Inferior parietal cortex (tissue), 1 donor: ENCODE measurements at regions not wholly inside any gene's neighbourhood (a gene's known extent, or its start where the extent isn't known, plus 50 kb on each side); places are given as distances from the start of the nearest gene placed in this dataset.

Experiments
- DNase-seq: peaks from one replicate; pipeline ENCODE4 v3.0.0-alpha.2; 2016; ENCODE audit errors: extremely low spot score

DNA sequence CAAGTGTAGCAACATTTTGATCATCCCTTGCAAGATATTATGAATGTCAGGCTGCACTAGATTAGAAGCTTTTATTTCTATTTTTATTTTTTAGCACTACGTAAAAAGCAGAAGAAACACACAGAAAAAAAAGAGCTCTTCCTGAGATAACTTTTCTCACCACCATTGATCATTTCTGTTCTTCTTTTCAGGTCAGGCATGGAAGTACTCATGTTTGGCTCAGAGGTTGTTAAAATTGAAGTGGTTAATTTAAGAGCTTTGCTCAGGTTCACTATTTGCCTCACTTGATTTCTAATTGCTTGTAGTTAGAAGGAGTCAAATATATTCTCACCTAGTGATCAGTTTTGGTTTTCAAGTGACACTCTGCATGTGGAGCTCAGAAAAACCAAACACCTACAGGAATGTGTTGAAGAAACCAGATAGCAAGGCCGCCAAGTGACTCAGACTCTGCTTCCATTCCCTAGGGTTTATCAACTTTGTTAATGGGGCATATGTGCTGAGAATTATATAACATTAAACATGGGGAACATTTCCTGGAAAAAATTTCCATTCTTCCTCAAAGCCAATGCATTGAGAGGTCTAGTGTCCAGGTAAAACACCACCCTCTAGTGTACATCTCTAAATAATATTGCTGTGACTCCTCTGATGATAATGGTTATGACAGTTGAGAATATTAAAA is 679.8 kb downstream of the CETN3 start:
- no peak for DNase-seq

GRCh38 chr5:89728750-89729149 is 680.8 kb downstream of the CETN3 start:
- DNase-seq: peak; percentile 60

- no peak for DNase-seq
These were observed 681.4 kb downstream of the CETN3 start for GRCh38 chr5:89728134-89728533.

DNA sequence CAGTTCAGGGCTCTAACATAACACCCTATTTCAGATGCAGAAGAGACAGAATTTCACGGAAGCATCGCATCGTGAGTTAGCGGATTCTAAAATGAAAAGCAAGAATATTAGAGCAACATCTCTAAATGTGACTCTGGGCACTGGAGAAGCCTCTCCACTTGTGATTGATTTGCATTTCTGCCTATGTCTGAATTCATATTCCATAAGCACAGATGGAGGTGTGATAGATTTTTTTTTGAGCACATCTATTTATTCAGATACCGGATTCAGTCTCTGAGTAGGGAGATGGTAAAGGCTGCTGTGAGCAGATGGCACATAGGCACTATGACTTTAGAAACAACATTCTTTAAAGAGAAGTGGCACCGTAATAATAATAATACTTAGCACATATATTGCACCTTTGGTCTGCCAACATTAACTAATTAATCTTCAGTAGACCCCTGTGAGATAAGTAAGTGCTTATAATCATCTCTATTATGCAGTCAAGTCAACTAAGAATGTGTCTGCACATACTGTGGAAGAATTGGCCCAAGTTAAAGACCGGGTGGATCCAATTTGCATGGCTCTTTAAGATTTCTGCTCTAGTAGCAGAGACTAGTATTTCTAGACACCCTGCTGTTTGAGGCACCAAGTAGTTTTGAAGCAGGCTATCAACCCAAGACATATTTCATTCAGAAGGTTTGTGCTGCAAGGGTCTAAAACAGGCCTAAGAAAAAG is 685.0 kb downstream of the CETN3 start:
- DNase-seq: peak; percentile 39

GRCh38 chr5:89723907-89724306 is 685.6 kb downstream of the CETN3 start:
- DNase-seq: no peak

- no peak for DNase-seq
These were observed 687.0 kb downstream of the CETN3 start for GRCh38 chr5:89722538-89722937.

- DNase-seq: peak; percentile 40
These were observed 687.6 kb downstream of the CETN3 start for GRCh38 chr5:89721931-89722330.

DNA sequence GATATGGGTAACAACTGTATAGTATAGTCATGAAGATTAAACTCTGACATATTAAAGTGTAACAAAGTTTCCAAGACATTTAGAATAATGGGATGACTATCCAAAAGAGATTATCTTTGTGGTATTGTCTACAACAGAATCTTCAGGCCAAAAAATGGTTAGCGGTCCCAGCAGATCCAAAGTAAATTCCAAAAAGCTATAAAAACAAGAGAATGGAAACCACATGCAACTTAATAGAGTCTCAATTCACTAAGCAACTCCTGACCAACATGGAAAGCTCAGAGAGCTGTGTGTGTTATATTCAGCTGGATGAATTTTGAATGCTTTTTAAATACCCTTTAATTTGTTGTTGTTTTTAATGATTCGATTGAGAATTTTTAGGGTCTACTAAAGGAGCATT is 688.2 kb downstream of the CETN3 start:
- DNase-seq: no peak

DNA sequence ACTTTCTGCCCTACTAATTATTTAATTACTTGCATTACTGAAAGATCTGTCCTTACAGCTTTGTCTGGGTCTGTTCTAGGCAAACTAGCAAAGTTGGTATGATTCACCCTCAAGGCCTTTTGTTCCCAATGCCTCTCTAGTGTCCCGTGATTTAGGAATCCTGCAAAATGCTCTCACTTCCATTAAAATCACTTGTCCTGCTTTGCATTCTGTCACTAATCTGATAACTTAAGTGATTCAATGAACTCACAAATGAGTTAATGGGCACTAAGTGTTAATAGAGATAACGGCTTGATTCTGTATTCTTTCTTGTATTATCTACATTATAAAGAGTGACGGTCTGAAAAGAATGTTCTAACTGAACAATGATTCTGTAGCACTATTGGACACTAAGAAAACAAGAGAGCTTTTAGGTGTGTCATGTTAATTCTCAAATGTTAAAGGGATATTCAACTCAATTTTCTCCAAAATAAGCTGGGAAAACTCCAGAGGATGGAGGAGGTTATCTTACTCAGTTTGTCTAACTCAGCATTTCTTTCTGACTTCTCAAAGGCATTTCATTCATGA is 697.3 kb downstream of the CETN3 start:
- no peak for DNase-seq

GRCh38 chr5:89711526-89711925 is 698.0 kb downstream of the CETN3 start:
- DNase-seq: no peak

DNA sequence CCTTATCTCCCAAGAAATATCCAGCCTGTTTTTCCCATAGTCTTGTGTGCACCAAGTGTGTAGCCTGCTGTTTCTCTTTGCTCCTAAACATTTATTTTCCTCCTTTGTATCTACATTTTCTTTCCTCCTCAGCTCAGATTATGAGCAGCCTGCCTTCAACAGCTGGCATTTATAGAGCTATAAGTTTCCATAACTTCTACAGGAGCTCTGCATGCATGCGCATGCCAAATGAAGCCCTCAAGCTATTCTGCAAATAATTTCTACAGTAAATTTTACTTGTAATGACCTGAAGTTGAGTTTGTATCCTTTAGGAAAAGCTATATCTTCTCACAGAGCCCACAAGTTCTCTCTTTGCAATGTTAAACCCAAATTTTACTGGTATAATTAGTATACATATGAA is 699.5 kb downstream of the CETN3 start:
- no peak for DNase-seq

DNA sequence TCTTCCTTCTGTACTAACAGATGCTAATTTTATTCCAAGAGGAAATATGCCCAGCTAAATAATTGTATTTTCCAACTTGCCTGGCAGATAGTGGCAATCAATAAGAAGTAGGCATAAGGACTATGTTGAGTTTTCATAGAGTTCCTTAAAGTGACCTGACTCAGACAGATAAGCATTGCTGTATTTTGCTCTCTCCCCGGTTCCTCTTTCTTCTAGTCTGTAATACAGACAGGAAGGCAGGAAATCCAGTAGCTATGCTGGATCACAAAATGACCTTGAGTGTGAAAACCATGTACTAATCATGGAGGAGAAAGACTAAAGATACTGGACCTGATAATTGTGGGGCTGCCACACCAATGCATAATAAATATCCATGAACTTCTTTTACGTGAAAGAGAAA is 701.7 kb downstream of the CETN3 start:
- no peak for DNase-seq

DNA sequence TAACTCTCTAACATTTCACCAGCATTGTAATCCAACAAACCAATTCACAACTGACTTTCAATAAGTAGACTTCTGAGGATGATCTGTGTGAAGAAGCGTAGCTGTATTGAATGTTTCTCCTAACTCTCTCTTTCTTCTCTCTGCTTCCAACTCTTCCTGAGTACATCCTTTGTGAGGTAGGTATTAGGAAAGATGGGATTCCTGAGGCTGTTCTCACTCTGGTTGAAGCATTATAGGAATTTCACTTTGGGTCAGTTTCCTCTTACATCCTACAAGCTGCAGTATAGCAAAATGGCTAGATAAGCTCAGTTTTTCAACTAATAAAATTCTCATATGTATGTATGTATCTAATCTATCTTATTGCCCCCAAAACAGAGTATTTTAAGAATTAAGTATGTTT is 702.8 kb downstream of the CETN3 start:
- DNase-seq: no peak

DNA sequence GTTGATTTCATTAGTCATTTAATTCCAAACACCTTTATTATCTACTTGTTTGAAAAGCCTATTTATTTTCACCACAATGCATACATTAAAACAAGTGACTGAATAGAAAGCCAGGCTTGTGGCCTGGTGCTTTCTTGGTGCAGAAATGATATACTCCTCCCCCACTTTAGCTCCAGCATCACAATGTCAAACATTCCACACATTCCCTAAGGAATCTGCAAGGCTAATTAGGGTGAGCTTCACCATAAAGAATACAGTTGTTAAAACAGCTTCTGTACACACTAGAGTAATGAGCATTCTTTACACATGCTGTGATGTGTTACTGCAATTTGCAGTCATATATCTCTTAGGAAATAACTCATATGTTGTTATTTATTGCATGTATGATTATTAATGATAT is 705.7 kb downstream of the CETN3 start:
- no peak for DNase-seq

DNA sequence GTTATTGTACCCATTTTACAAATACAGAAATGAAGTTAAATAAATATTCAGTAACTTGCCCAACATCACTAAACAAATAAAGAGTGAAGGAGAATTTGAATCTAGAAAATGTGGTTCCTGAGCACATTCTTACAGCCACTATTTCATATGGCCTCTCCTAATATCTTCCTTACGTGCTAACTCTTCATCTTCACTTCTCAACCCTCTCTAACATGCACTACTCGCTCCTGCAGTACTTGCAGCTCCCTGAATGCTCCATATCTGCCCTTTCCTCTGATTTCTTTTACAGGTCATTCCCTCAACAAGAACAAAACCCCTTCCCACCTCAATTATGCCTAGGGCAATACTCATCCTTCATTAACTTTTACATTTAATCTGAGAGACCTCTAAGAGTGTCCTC is 711.5 kb downstream of the CETN3 start:
- no peak for DNase-seq

DNA sequence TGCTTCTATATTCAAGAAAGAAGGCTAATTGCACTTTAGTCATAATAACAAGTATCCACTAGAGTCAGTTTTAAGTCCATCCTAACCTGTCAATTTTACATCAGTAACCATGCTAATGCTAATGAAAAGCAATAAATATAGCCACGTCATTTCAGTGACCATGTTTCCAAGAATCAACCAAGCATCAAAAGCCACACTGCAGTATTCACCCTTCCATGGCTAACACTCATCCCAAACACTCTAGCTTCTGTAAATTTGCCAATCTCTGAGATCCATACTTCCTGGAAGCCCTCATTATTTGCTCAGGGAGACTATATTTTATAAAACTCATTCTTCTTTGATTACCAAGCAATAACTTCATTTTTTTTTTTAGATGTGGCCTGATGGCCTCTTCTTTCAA is 712.0 kb downstream of the CETN3 start:
- no peak for DNase-seq

- DNase-seq: no peak
These were observed 714.2 kb downstream of the CETN3 start for GRCh38 chr5:89695371-89695770.

- DNase-seq: no peak
These were observed 715.5 kb downstream of the CETN3 start for GRCh38 chr5:89694026-89694550.

DNA sequence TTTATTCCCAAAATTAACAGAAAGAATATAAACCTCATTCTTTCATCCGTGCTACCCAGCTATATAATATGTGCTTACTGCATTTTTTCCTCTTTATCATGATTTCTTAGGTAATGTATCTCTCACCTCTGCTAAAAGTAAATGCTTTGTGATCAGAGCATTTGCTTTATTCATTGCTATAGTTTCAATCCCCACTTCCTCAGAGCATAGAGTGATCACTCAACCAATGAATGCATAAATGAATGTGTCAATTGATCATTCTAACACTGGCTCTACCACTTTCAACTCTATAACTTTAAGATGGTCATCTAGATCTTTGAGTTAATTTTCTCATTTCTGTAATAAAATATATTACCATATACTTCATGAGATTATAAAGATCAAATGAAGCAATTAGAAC is 719.2 kb downstream of the CETN3 start:
- no peak for DNase-seq

DNA sequence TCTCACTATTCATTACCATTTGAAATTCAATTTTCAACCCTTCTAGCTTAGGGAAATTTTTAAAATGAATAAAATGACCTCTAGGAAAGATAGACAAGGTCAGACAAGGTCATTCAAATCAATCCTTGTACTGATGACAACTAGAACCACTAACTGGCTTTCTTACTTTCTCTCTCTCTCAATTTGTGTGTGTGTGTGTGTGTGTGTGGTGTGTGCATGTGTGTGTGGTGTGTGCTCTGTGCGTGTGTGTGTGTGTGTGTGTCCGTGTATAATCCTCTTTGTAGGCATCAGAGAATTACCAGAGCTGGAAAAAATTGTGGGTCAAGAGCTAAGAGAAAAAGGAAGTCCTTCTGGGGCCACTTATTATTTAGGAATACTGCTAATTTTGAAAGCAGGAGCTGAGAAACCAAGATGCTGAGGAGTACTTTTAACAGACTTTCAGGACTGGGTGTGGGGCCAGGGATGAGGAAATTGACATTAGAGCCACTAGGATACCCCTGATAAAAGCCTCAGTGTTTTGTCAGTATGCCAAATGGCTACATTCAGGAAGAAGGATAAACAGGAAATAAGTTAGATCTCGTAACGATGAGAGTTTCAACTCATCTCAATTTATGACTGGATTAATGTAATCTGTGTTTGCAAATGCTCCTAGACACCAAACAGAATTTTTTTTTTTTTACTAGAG is 723.3 kb downstream of the CETN3 start:
- DNase-seq: no peak

GRCh38 chr5:89676634-89677033 is 732.9 kb downstream of the CETN3 start:
- no peak for DNase-seq

DNA sequence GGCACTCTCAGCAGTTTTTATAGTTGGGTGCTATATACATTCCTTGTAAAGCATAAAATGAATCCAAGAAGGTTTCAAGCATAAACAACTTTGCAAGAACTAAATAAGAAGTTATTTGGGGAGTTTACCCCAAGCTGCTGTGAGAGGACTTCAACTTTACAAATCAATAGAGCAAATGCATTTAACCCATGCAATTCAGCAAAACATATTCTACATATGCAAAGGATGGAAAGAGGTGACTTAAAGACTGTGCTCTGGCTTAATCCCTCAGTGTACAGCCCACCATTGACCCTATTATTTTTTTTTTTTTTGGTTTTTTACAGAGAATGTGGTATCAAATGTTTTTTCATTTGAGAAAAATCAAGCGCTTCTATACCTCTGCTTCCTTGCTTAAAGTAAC is 736.5 kb downstream of the CETN3 start:
- DNase-seq: no peak

DNA sequence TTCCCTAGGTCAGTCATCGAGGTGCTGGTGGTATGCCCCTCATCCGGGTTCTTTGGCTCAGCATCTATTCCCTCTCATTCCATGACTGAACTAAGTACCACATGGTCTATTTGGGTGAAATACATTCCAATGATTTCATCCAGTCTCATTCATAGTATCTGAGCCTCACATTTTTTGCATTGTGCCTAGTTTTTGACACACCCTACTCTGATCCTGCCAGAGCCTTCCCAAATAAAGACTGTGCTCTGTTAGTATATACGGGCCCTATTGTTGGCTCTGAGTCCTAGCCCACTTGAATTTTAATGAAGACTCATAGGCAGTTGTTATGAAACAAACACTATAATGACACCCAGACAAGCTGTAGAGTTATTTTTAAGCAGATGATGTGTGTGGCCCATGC is 740.7 kb downstream of the CETN3 start:
- no peak for DNase-seq
